Activated naive CD4-positive, alpha-beta T cell treated with anti-CD3 and anti-CD28 coated beads, Interleukin-2, amount 50 U/mL, for 24 hours (primary cell): ENCODE measurements at regions not wholly inside any gene's neighbourhood (a gene's known extent, or its start where the extent isn't known, plus 50 kb on each side); places are given as distances from the start of the nearest gene placed in this dataset.
"Not testable (repeated sequence)": the region's sequence is repeated elsewhere in the genome, so short reads cannot be mapped to it uniquely, and the experiment has no call there.

Experiments used
- H3K27ac Mint-ChIP-seq: one replicate; pipeline ENCODE4 v1.8.0; 2021; ENCODE audit warnings: mild to moderate bottlenecking, mixed read lengths
- H3K27me3 Mint-ChIP-seq: one replicate; pipeline ENCODE4 v1.8.0; 2021; ENCODE audit warnings: mixed read lengths
- H3K36me3 Mint-ChIP-seq: one replicate; pipeline ENCODE4 v1.8.0; 2021; ENCODE audit warnings: mixed read lengths
- H3K4me1 Mint-ChIP-seq: one replicate; pipeline ENCODE4 v1.8.0; 2021; ENCODE audit warnings: mixed read lengths
- H3K4me3 Mint-ChIP-seq: one replicate; pipeline ENCODE4 v1.8.0; 2021; ENCODE audit warnings: mild to moderate bottlenecking, mixed read lengths
- H3K9me3 Mint-ChIP-seq: one replicate; pipeline ENCODE4 v1.8.0; 2021; ENCODE audit warnings: mixed read lengths

DNA sequence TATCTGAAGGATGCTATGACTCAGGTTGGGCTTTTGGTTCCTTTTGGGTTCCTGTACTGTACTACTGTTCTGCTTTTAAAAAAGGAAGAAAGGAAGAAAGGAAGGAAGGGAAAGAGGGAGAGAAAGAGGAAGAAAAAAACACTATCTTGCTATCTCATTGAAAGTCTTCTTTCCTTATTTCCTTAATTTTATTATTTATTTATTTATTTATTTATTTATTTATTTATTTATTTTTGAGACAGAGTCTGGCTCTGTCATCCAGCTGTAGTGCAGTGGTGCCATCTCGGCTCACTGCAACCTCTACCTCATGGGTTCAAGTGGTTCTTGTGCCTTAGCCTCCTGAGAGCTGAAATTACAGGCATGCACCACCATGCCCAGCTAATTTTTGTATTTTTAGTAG is 198.9 kb upstream of the SOX2 start:
- Mint-ChIP-seq H3K27ac (no peak overlapping the region), H3K9me3 (peaks cover 33% of the 10 kb centered on the region), H3K27me3 (no peaks in the 10 kb centered on the region), H3K4me1 (no peaks in the 10 kb centered on the region), H3K4me3 (no peak overlapping the region), H3K36me3 (peaks cover 3% of the 10 kb centered on the region)

DNA sequence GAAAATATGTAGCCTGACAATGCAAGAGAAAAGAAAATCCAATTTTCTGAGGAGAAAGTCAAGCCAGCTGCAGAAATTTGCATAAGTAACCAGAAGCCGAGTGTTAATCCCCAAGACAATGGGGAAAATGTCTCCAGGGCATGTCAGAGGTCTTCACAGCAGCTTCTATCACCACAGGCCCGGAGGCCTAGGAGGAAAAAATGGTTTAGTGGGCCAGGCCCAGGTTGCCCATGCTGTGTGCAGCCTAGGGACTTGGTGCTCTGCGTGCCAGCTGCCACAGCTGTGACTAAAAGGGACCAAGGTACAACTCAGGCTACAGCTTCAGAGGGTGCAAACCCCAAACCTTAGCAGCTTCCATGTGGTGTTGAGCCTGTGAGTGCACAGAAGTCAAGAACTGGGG is 201.2 kb upstream of the SOX2 start:
- Mint-ChIP-seq H3K27ac (no peak overlapping the region), H3K9me3 (peaks cover 29% of the 10 kb centered on the region), H3K4me1 (no peaks in the 10 kb centered on the region), H3K27me3 (no peaks in the 10 kb centered on the region), H3K4me3 (no peak overlapping the region), H3K36me3 (peaks cover 3% of the 10 kb centered on the region)

DNA sequence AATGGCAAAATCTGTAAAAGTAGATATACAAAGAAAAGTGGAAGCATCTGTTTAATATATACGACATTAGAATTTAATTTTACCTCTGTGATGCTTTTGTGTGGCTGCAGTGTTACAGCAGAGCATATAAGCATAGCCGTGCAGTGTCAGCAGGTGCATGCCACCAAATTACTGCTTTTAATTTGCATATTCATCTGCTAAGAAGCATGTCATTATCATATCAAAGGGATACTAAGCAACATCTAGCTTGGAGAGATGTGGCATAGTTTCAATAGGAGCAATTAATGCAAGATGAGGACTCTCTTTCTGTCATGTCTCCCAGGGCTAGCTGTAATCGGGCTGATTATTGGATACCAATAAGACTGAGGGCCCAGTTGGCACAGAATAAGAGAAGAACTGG is 214.4 kb upstream of the SOX2 start:
- Mint-ChIP-seq H3K9me3 (peaks cover 10% of the 10 kb centered on the region), H3K27ac (no peak overlapping the region), H3K4me3 (no peak overlapping the region), H3K36me3 (no peaks in the 10 kb centered on the region), H3K4me1 (no peaks in the 10 kb centered on the region), H3K27me3 (no peaks in the 10 kb centered on the region)

DNA sequence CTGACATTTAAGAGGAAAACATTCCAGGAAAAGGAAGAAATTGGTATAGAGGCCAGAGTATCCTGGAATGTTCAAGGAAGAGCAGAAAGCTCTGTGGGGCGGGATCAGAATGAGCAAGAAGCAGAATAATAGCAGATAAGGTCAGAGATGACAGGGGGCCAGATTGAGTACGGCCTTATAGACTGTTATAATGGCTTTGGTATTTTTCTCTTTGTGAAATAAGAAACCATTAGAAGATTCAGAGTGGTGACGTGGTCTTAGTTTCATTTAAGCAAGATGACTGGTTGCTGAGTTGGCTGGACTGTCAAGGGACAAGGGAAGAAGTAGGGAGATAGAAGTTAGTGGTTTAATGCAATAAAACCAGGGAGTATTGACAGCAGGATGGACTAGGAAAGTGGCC is 218.3 kb upstream of the SOX2 start:
- no peak overlapping the region for H3K27ac Mint-ChIP-seq
- H3K4me3 Mint-ChIP-seq: no peak overlapping the region
- H3K27me3 Mint-ChIP-seq: no peaks in the 10 kb centered on the region
- H3K36me3 Mint-ChIP-seq: peaks cover 2% of the 10 kb centered on the region
- H3K4me1 Mint-ChIP-seq: no peaks in the 10 kb centered on the region
- peaks cover 10% of the 10 kb centered on the region for H3K9me3 Mint-ChIP-seq

DNA sequence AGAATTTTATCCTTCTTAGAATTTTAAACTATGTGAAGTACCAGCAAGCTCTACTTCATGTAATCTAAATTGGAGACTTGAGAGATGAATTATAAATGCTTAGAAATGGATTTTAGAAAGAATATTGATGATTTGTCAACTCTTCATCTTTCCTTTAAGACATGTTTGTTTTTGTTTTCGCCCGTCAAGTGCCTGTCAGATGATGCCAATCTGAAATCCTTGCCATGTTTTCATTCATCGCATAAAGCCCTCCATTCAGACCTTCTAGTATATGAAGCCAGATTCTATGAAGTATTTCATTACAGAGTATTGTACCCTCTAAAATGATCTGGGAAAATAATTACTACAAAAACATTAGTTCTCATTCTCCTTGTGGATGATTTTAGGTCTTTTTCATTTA is 223.2 kb upstream of the SOX2 start:
- H3K27ac Mint-ChIP-seq: no peak overlapping the region
- H3K4me1 Mint-ChIP-seq: no peaks in the 10 kb centered on the region
- H3K27me3 Mint-ChIP-seq: no peaks in the 10 kb centered on the region

DNA sequence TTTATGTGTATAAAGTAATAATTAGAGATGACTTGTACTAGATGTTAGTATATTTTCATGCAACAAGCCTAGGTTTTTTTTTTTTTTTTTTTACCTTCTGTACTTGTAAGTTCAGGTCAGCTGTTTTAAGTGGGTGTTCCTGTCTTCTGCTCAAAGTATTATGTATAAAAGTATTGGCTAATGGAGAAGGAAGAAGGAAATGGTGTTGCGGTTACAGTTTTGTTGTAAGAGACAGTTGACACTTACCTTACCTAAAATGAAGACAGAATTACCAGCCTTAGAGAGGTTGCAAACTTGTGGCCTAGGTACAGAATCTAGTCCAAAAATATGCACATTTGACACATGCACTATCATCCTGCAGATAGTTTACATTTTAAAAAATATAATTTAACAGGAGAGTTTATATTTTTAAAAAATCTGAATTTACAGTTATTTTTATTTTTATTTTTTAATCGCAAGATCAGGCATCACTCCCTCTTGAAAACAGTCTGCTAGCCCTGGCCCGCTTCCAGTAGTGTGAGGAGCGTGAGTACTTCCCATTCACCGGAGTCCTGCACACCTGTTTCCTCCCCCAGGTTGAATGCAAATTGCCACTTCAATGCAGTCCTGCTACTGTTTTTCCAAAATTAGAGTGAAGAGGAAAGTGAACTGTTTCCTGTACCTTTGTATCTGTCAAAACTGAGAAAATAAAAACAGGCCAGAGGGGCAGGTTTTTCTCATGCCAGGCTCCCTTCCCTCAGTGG is 224.3 kb upstream of the SOX2 start:
- H3K9me3 Mint-ChIP-seq: peaks cover 16% of the 10 kb centered on the region
- H3K36me3 Mint-ChIP-seq: peaks cover 2% of the 10 kb centered on the region
- no peak overlapping the region for H3K27ac Mint-ChIP-seq
- no peaks in the 10 kb centered on the region for H3K27me3 Mint-ChIP-seq
- no peak overlapping the region for H3K4me3 Mint-ChIP-seq
- no peaks in the 10 kb centered on the region for H3K4me1 Mint-ChIP-seq

More for the DNA sequence above, 223.2 kb upstream of the SOX2 start:
- Mint-ChIP-seq H3K36me3 (peaks cover 2% of the 10 kb centered on the region), H3K9me3 (peaks cover 16% of the 10 kb centered on the region), H3K4me3 (no peak overlapping the region)

DNA sequence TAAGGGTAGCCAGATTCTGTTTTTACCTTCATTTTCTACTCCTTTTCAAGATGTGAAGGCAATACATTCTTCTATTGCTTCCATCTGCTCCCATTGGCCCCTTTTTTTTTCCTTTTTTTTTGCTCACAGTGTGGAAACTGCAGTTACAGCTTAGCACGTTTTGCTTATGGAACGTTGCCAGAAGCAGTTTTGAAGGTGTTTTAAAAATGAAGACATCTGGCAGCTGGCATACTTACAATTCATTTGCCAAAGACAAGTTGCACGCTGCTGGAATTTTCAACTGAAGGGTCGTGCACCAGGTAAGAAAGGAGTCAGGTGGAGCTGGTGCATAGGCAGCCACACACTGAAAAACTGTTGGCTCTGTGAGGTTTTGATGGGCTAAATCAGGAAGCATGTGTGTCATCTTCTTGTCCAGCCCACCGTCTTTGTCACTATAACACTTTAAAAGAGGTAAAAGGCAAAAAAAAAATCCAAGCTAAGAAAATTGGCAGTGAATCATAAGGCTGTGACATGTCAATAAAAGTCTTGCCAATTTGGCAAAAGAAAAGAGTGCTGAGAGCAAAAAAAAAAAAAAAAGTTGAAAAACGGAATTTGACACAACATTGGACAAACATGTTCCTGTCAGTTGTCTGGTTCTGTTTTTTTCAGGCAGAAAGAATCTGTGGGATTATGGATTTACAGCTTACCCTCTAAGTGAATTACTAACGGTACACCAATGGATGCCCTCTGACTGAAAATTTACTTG is 225.4 kb upstream of the SOX2 start:
- Mint-ChIP-seq H3K27me3 (no peaks in the 10 kb centered on the region), H3K4me3 (no peak overlapping the region), H3K27ac (no peak overlapping the region), H3K36me3 (peaks cover 2% of the 10 kb centered on the region), H3K9me3 (peaks cover 16% of the 10 kb centered on the region), H3K4me1 (no peaks in the 10 kb centered on the region)

DNA sequence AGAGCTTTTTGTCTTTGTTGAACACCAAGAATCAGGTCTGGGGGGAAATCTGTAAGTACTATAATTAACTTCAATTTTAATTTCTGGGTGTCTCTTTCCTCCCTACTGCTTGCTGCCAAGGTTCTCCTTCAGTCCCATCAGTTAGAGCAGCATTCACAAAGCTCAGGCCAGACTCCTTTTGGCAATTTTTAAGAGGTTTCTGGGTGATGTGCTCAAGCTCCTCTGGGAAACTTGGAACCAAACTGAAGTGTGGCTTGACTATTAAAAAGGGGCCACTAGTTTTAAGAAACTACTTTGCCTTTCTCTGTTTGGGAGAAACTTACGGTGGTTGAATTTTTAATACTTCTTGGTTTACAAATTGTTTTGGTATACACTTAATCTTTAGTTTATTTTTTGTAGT is 227.7 kb upstream of the SOX2 start:
- Mint-ChIP-seq H3K9me3 (peaks cover 21% of the 10 kb centered on the region), H3K27ac (no peak overlapping the region), H3K4me3 (no peak overlapping the region), H3K36me3 (no peaks in the 10 kb centered on the region), H3K4me1 (no peaks in the 10 kb centered on the region), H3K27me3 (no peaks in the 10 kb centered on the region)

DNA sequence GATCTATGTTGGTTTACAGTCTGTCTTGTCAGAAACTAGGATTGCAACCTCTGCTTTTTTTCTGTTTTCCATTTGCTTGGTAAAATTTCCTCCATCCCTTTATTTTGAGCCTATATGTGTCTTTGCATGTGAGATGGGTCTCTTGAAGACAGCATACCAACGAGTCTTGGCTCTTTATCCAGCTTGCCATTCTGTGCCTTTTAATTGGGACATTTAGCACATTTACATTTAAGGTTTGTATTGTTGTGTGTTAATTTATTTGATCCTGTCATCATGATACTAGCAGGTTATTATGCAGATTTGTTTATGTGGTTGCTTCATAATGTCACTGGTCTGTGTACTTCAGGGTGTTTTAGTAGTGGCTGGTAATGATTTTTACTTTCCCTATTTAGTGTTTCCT is 236.6 kb upstream of the SOX2 start:
- not testable (repeated sequence) for H3K4me1 Mint-ChIP-seq, H3K4me3 Mint-ChIP-seq, H3K36me3 Mint-ChIP-seq, H3K27ac Mint-ChIP-seq, H3K27me3 Mint-ChIP-seq
- H3K9me3 Mint-ChIP-seq: peaks cover 24% of the 10 kb centered on the region

DNA sequence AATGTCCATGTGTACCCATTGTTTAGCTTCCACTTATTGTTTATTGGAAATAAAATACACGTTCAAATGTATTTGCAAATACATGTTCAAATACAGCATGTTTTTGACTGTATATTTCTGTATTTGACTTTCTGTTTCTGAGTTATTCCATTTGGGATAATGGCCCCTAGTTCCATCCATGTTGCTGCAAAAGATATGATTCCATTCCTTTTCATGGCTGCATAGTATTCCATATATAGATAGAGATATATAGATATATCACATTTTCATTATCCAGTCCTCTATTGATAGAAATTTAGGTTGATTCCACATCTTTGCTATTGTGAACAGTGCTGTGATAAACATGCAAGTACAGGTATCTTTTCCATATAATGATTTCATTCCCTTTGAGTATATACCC is 241.4 kb upstream of the SOX2 start:
- Mint-ChIP-seq H3K4me3 (no peak overlapping the region), H3K36me3 (no peaks in the 10 kb centered on the region), H3K9me3 (peaks cover 26% of the 10 kb centered on the region), H3K27ac (no peak overlapping the region), H3K4me1 (no peaks in the 10 kb centered on the region), H3K27me3 (no peaks in the 10 kb centered on the region)

DNA sequence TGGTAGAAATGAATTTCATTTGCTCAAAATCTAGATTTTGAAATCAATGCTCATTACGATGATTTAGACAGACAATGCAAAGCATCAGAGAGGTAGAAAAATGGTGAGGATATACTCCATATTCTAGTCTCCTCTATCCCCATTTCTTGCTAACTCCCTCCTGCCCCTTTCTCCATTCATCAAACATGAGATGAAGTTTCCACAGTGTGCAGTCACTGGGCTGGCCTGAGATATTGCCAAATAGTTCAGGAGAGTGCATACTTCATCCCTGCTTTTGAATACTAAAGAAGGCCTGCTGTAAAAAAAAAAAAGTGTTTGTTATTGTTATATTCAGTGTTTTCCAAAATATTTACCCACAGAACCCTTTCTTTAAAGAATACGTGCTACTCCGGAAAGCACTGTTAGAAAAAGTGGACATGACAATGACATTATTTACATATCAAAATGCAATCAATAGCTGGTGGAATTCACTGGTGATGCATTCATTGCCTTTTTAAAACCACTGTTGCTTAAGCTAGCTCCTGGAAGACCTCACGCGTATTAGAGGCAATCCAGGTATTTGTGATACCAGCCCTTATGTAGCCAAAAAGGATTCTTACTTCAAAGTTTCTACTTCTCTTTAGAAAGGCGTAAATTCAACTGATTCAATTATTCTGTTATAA is 247.6 kb upstream of the SOX2 start:
- Mint-ChIP-seq H3K27ac (no peak overlapping the region), H3K4me1 (no peaks in the 10 kb centered on the region), H3K4me3 (no peak overlapping the region), H3K9me3 (peaks cover 7% of the 10 kb centered on the region), H3K27me3 (no peaks in the 10 kb centered on the region), H3K36me3 (no peaks in the 10 kb centered on the region)

DNA sequence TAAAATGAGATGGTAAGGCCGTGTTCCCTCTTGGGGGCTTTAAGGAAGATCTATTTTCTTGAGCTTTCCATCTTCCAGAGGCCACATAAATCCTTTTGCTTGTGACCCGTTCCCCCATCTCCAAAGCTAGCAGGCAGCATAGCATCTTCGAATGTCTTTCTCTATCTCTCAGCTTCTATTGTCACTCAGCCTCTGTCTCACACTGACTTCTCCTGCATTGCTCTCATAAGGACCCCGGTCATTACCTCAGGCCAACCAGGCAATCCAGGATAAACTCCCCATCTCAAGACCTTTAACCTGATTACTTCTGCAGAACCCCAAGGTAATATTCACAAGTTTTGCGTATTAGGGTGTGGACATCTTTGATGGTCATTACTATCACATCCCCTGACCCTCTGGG is 250.3 kb upstream of the SOX2 start:
- Mint-ChIP-seq H3K9me3 (peaks cover 2% of the 10 kb centered on the region), H3K27ac (no peak overlapping the region), H3K4me3 (no peak overlapping the region), H3K4me1 (no peaks in the 10 kb centered on the region), H3K36me3 (no peaks in the 10 kb centered on the region), H3K27me3 (no peaks in the 10 kb centered on the region)

DNA sequence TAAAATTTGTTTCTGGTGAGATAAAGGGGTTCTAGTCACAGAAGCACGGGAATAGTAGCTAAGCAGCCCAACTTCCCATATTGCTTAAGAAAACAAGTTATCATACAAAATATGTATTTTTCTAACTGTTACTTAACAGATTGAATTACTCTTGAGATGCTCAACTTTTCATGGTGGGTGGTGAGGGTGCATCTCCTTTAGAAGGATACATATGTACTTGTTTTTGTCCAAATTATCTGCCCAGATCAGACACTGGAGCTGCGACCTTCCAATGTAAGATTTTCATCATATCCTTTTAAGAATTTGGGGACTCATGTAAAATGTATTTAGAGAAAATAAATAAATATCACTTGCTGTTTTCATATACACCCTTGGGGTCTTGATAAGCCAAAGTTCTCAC is 252.2 kb upstream of the SOX2 start:
- Mint-ChIP-seq H3K4me1 (no peaks in the 10 kb centered on the region), H3K27me3 (no peaks in the 10 kb centered on the region)

DNA sequence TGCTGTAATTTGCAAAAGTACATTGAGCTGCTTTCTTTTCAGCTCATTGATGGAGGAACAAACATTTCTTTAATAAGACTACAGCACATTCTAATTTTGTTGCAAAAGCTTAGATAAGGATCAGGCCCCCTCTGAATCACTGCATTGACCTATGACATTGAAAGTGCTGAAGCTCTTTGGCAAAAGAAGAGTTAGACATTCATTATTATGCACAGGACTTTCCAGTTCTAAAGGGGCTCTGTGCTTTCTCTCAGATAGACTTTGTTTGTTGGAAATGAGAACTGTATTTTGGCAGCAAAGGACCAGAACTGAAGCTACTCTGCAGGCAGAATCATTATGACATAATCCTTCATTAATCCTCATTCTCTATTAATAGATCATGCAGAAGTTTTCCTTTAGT is 252.9 kb upstream of the SOX2 start:
- no peaks in the 10 kb centered on the region for H3K27me3 Mint-ChIP-seq
- H3K4me3 Mint-ChIP-seq: no peak overlapping the region
- no peaks in the 10 kb centered on the region for H3K36me3 Mint-ChIP-seq
- H3K27ac Mint-ChIP-seq: no peak overlapping the region
- H3K4me1 Mint-ChIP-seq: no peaks in the 10 kb centered on the region
- no peaks in the 10 kb centered on the region for H3K9me3 Mint-ChIP-seq

More for the DNA sequence above, 252.2 kb upstream of the SOX2 start:
- no peaks in the 10 kb centered on the region for H3K36me3 Mint-ChIP-seq
- no peaks in the 10 kb centered on the region for H3K9me3 Mint-ChIP-seq
- no peak overlapping the region for H3K4me3 Mint-ChIP-seq
- no peak overlapping the region for H3K27ac Mint-ChIP-seq

DNA sequence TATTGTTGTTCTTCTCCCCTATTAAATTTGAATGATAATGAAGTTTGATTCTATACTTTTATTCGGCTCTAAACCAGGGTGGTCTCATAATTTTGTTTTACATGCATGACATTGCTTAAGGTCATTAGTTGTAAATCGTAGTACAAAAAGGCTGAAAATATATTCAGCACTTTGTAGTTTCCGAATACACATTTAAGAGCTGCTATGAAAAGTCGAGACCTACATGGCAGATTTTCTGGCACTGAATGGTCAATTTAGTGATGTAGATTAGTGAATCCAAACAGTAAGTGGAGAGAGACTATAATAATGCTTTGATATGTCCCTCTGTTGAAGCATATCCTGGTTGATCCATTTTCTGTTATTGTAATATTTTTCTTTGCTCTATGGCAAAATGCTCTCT is 254.0 kb upstream of the SOX2 start:
- Mint-ChIP-seq H3K27ac (no peak overlapping the region), H3K9me3 (no peaks in the 10 kb centered on the region), H3K4me3 (no peak overlapping the region), H3K27me3 (no peaks in the 10 kb centered on the region), H3K4me1 (no peaks in the 10 kb centered on the region), H3K36me3 (no peaks in the 10 kb centered on the region)

DNA sequence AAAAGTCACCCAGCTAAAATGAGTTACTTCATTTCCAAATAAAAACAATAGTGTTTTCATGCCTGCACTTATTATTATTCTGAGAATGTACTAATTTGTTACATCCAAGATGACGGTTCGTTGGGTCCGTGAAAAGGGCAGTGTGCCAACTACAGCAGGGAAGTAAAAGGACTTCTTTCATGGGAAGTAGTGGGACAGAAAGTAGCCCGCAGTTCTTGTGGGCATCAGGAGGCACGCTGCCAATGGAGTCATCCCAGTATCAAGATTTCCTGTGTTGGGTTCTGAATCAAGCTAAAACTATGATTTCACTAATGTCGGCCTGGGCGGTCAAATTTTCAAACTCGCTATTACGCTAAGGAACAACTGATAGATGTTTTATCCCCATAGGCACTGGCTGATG is 254.5 kb upstream of the SOX2 start:
- Mint-ChIP-seq H3K27me3 (no peaks in the 10 kb centered on the region), H3K9me3 (no peaks in the 10 kb centered on the region), H3K36me3 (no peaks in the 10 kb centered on the region), H3K4me1 (no peaks in the 10 kb centered on the region), H3K27ac (no peak overlapping the region), H3K4me3 (no peak overlapping the region)
